ENCODE measurements at regions not wholly inside any gene's neighbourhood (a gene's known extent, or its start where the extent isn't known, plus 50 kb on each side); places are given as distances from the start of the nearest gene placed in this dataset.

GRCh38 chr5:173557123-173557903 lies 59.1 kb downstream of the BOD1 start:
- peak; percentile 94 to 96 for DNase-seq

- DNase-seq, result peak in 1 of 2 donors; percentile 39
These were observed 60.1 kb downstream of the BOD1 start for GRCh38 chr5:173556142-173557028.

- peak; percentile 72 to 76 for DNase-seq
These were observed 61.3 kb downstream of the BOD1 start for GRCh38 chr5:173554989-173555705.

GRCh38 chr5:173554038-173554955 lies 62.2 kb downstream of the BOD1 start:
- DNase-seq, result peak in 1 of 2 donors; percentile 45

GRCh38 chr5:173550641-173551040 lies 65.8 kb downstream of the BOD1 start:
- DNase-seq, result no peak

GRCh38 chr5:173549644-173550043 lies 66.8 kb downstream of the BOD1 start:
- no peak for DNase-seq

GRCh38 chr5:173547579-173547978 lies 68.9 kb downstream of the BOD1 start:
- no peak for DNase-seq

GRCh38 chr5:173542964-173543363 lies 73.5 kb downstream of the BOD1 start:
- no peak for DNase-seq

GRCh38 chr5:173542159-173542558 lies 74.3 kb downstream of the BOD1 start:
- no peak for DNase-seq

- no peak for DNase-seq
These were observed 77.8 kb downstream of the BOD1 start for GRCh38 chr5:173538654-173539053.

- no peak for DNase-seq
These were observed 78.4 kb downstream of the BOD1 start for GRCh38 chr5:173538018-173538417.

GRCh38 chr5:173537228-173537627 lies 79.2 kb downstream of the BOD1 start:
- DNase-seq, result no peak

GRCh38 chr5:173535976-173536639 lies 80.3 kb downstream of the BOD1 start:
- no peak for DNase-seq

- no peak for DNase-seq
These were observed 81.1 kb downstream of the BOD1 start for GRCh38 chr5:173535166-173535975.

GRCh38 chr5:173534664-173535063 lies 81.8 kb downstream of the BOD1 start:
- DNase-seq, result no peak

GRCh38 chr5:173534031-173534430 lies 82.4 kb downstream of the BOD1 start:
- no peak for DNase-seq

GRCh38 chr5:173532689-173533250 lies 83.7 kb downstream of the BOD1 start:
- DNase-seq, result no peak

GRCh38 chr5:173531863-173532262 lies 84.6 kb downstream of the BOD1 start:
- DNase-seq, result no peak

- no peak for DNase-seq
These were observed 85.9 kb downstream of the BOD1 start for GRCh38 chr5:173530547-173530946.

GRCh38 chr5:173529861-173530260 lies 86.6 kb downstream of the BOD1 start:
- DNase-seq, result no peak
